WI38 (cell line): ENCODE measurements at regions not wholly inside any gene's neighbourhood (a gene's known extent, or its start where the extent isn't known, plus 50 kb on each side); places are given as distances from the start of the nearest gene placed in this dataset.
"Not testable (repeated sequence)": the region's sequence is repeated elsewhere in the genome, so short reads cannot be mapped to it uniquely, and the experiment has no call there.

Experiments used
- H3K4me3 ChIP-seq: 2 replicates; pipeline ENCODE4 v1.5.1; 2011; ENCODE audit warnings: low read depth, mild to moderate bottlenecking, control low read depth, low read length
- TF ChIP-seq, protein P1 (sequence below): IDR thresholded peaks from 2 replicates; pipeline ENCODE4 v1.5.1; 2012; ENCODE audit warnings: low read depth, mild to moderate bottlenecking, control low read depth, low read length

DNA sequence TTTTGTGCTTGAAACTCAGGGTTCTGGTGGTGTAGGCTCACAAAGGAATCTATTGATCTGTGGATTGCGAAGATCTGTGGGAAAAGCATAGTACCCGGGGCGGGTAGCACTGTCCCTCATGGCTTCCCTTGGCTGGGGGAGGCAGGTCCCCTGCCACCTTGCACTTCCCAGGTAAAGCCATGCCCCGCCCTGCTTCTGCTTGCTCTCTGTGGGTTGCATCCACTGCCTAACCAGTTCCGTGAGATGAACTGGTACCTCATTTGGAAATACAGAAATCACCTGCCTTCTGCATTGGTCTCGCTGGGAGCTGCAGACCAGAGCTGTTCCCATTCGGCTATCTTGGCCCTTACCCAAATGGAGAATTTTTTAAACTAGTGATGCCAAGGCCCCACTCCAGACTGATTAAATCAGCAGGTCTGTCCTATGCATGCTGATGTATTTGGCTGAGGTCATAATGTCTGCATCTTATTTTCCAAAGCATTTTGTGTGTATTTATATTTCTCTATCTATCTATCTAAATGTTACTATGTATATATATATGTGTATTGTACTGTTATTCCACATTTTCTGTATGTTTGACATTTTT lies 65.5 kb upstream of the SLC7A14 start:
- no peak overlapping the region for H3K4me3 ChIP-seq
- TF ChIP-seq, protein P1, sequence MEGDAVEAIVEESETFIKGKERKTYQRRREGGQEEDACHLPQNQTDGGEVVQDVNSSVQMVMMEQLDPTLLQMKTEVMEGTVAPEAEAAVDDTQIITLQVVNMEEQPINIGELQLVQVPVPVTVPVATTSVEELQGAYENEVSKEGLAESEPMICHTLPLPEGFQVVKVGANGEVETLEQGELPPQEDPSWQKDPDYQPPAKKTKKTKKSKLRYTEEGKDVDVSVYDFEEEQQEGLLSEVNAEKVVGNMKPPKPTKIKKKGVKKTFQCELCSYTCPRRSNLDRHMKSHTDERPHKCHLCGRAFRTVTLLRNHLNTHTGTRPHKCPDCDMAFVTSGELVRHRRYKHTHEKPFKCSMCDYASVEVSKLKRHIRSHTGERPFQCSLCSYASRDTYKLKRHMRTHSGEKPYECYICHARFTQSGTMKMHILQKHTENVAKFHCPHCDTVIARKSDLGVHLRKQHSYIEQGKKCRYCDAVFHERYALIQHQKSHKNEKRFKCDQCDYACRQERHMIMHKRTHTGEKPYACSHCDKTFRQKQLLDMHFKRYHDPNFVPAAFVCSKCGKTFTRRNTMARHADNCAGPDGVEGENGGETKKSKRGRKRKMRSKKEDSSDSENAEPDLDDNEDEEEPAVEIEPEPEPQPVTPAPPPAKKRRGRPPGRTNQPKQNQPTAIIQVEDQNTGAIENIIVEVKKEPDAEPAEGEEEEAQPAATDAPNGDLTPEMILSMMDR = no peak

DNA sequence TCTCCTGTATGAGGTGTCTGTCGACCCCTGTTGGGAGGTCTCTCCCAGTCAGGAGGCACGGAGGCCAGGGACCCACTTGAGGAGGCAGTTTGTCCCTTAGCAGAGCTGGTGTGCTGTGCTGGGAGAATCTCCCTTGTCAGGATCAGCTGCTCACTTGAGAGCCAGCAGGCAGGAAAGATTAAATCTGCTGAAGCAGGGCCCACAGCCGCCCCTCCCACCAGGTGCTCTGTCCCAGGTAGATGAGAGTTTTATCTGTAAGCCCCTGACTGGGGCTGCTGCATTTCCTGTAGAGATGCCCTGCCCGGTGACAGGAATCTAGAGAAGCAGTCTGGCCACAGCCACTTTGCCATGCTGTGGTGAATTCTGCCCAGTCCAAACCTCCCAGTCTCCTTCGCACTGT lies 64.7 kb upstream of the SLC7A14 start:
- H3K4me3 ChIP-seq = not testable (repeated sequence)

DNA sequence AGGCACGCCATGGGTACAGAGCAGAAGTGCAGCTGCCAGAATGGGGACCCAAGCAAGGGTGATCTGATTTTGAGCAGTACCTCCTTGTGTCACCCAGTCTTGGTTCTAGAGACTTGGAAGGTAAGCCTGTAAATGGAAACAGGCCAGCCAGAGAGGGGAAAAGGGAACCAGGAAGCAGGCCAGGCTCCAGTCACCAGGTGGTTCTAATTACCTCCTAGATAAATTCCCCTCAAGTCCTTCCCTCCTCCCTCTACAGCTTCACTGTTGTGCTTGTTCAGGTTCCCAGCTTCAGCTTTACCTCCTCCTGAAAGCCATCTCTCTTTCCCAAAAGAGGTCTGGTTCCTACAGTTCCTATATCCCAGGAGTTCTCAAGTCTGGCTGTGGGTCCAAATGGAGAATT lies 58.8 kb upstream of the SLC7A14 start:
- TF ChIP-seq, protein P1 = no peak
- no peak overlapping the region for H3K4me3 ChIP-seq

DNA sequence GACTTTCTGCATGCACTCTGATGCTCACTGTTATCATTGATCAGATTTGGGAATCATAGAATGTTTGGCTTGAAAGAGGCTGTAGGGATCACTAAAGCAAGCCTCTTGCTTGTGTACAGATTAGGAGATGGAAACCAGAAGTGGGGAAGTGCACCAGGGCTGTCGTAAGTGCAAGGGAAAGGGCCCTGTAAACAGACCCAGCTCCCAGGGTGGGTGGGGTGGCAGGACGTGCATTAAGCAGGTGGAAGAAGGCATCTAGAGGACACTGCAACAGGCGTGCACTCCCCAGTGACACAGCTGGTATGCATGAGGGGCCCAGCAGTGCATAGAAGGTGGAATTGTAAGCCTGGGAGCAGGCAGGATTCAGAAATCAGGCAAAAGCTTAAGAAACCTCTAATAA lies 58.0 kb upstream of the SLC7A14 start:
- TF ChIP-seq, protein P1 = no peak
- no peak overlapping the region for H3K4me3 ChIP-seq

DNA sequence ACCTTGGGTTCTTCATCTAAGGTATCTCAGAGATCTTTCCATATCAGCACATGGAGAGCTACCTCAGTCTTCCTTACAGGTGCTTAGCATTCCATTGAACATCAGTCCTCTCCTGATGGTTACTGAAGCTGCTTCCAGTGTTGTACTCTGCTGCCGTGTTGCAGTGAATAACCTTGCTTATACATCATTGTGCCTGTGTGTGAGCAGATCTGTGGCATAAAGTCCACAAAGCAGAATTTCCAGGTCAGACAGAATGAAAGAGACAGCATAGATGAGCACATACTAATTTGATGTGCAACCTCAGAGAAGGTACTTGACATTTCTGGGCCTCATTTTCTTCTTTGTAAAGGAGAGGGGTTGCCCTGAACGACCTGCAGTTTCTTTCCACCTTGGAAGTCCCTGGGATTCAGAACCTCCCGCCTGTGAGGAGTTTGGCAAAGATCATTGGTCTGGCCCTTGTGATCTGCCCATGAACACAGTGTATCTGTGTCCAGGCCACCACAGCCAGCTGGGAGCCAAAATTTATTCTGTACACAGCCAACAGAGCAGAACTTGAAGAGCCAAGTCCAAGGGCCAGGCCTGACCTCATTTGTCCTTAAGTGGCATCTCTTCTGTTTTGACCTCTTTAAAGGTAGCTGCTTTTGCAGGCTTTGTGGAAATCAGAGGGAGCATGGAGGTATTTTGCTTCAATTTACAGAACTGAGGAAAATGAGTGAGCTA lies 57.2 kb upstream of the SLC7A14 start:
- TF ChIP-seq, protein P1 = no peak
- no peak overlapping the region for H3K4me3 ChIP-seq

DNA sequence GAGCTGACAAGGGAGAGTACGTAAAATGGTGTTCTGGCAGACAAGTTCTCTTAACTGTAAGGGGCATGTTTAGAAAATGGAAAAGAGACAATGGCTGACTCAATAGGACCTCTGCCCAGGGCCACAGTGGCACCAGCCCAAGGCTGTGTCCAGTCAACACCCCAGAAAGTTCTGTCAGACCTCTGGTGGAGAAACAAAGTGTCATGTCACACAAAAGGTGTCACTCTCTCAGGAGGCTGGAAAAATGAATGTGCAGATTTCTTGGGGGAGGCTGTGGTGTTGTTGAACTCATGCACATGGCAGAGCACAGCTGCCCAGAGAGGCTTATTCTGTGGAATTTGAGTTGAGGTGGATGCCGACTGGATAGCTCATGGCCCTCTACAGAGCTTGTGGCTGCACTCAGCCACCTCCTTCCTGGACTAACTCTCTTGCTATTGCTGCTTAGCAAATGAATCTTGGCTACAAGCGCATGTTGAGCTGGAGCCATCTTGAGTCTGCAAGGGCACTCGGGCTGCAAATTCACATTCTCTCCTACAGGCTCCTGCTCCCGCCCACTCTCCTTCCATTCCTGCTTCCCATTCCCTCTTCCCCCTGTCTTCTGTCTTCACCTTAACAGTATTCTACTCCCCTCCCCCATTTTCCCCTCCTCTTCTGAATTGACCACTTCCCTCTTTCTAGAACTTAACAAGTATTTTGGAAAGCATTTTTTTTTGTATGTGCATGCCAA lies 55.8 kb upstream of the SLC7A14 start:
- no peak overlapping the region for H3K4me3 ChIP-seq
- TF ChIP-seq, protein P1 = no peak

DNA sequence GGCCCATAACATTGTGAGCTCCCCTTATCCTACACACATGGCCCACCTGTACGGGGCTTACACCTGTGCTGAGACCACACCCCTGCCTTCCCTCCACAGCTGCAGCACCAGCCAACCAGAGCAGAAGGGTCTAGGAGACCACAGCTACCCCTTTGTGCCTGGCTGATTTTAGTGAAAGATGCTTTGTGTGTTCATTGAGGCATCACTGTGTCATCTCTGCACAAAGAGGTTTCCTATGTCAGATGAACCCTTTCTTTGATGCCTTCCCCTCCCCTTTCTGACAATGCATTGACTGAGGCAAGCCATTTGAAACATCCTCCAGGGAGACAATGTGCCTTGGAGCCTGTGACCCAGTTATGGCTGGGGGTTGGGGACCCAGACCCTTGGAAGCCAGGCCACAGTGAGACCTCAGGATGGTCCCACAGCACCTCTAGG lies 54.9 kb upstream of the SLC7A14 start:
- H3K4me3 ChIP-seq = no peak overlapping the region
- TF ChIP-seq, protein P1 = no peak
